ENCODE measurements at regions not wholly inside any gene's neighbourhood (a gene's known extent, or its start where the extent isn't known, plus 50 kb on each side); places are given as distances from the start of the nearest gene placed in this dataset.

DNA sequence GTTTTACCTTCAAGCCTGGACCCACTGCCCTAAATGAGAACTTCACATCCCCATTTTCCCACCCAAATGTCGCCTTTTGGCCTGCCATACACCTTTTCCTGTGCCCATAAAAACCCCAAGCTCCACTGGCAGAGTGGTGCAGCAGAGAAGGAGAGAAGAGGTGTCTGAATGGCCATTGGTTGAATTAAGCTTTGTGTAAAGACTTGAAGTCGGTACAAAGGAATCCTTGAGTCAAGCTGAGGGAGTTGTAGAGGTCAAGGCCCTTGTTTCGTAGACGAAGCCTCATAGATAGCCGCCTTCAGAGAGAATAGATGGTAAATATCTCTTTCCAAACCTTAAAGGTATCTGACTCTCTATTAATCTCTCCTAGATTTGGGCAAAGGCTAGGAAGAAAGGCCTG lies 1479.2 kb upstream of the PRR20A start:
- no peak for TF ChIP-seq CTCF (IDR thresholded peaks at IDR 0.05)
- TF ChIP-seq POLR2A (IDR thresholded peaks at IDR 0.05; ENCODE audit: low read depth): no peak

All from esophagus muscularis mucosa (tissue), 3 donors.